ENCODE measurements at regions not wholly inside any gene's neighbourhood (a gene's known extent, or its start where the extent isn't known, plus 50 kb on each side); places are given as distances from the start of the nearest gene placed in this dataset.

DNA sequence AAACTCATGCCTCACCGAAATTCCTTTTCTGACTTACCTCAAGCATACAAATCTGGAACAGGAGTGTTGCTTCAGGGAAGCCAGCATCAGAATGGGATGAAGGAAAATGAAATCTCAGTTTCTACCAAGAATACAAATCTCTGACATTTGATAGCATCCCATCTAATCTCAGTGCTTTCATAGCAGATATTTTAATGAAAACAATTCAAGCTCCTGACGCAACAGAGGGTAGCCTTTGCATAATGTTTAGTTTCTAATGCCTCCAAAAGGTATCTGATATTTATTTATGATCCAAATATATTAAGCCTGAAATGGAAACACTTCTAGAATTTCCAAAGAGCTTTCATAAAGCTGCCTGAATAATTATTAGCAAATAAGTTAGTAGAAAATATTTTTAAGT, 251.4 kb downstream of the DEPDC1B start:
- no peak for TF ChIP-seq POLR2A (IDR thresholded peaks at IDR 0.05)
- TF ChIP-seq, protein P1, sequence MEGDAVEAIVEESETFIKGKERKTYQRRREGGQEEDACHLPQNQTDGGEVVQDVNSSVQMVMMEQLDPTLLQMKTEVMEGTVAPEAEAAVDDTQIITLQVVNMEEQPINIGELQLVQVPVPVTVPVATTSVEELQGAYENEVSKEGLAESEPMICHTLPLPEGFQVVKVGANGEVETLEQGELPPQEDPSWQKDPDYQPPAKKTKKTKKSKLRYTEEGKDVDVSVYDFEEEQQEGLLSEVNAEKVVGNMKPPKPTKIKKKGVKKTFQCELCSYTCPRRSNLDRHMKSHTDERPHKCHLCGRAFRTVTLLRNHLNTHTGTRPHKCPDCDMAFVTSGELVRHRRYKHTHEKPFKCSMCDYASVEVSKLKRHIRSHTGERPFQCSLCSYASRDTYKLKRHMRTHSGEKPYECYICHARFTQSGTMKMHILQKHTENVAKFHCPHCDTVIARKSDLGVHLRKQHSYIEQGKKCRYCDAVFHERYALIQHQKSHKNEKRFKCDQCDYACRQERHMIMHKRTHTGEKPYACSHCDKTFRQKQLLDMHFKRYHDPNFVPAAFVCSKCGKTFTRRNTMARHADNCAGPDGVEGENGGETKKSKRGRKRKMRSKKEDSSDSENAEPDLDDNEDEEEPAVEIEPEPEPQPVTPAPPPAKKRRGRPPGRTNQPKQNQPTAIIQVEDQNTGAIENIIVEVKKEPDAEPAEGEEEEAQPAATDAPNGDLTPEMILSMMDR (IDR thresholded peaks at IDR 0.05), result no peak
